ENCODE measurements at regions not wholly inside any gene's neighbourhood (a gene's known extent, or its start where the extent isn't known, plus 50 kb on each side); places are given as distances from the start of the nearest gene placed in this dataset.

DNA sequence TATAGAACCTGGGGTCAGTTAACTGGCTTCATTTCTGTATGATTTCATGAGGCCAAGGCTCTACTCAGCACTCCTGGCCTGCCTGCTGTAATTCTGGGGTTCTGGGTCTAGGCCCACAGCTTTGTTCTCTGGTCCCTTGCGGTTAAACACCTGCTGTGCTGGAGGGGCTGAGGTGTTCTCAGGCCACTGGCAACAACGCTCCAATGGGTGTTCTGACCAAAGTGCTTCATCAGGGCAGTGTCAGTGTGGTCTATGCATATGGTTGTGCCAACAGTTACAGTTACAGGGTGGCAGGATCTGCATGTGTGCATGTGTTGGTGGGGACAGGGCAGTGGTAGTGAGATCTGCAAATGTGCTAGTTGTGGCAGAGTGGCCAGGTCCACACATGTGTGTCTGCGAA lies 64.1 kb upstream of the GMNC start:
- Histone ChIP-seq H4K20me1 (ENCODE audit: control insufficient read depth, insufficient read depth, insufficient read length) (no peaks in the 10 kb centered on the region), H4K91ac (ENCODE audit: insufficient read length, low read depth, low read length) (no peak overlapping the region), H4K5ac (ENCODE audit: insufficient read length, low read depth, low read length) (no peak overlapping the region), H3K23me2 (ENCODE audit: insufficient read length, low read depth, low read length, poor library complexity, severe bottlenecking) (no peaks in the 10 kb centered on the region), H3K14ac (ENCODE audit: insufficient read depth, low read length) (no peak overlapping the region), H2AFZ (ENCODE audit: low read length) (no peak overlapping the region), H3K79me1 (ENCODE audit: insufficient read depth, low read depth, low read length, poor library complexity, severe bottlenecking) (no peaks in the 10 kb centered on the region), H2BK12ac (ENCODE audit: insufficient read length, low read depth, low read length) (no peak overlapping the region), H3K23ac (ENCODE audit: insufficient read length, low read depth, low read length) (no peak overlapping the region), H2AK5ac (ENCODE audit: insufficient read length, low read length) (no peak overlapping the region), H3T11ph (ENCODE audit: low read length) (no peak overlapping the region), H3K9ac (ENCODE audit: extremely low read depth, insufficient read length, low read length) (no peak overlapping the region), H3K18ac (ENCODE audit: insufficient read length, low read depth, low read length) (no peak overlapping the region), H2BK20ac (ENCODE audit: low read depth, low read length, poor library complexity, severe bottlenecking) (no peak overlapping the region), H4K8ac (replicated peaks; ENCODE audit: insufficient read length, low read depth, low read length) (no peak overlapping the region), H3K9me3 (ENCODE audit: control insufficient read depth, low read depth, low read length) (no peaks in the 10 kb centered on the region), H2BK5ac (ENCODE audit: insufficient read length, low read length) (no peak overlapping the region), H2BK15ac (ENCODE audit: low read depth, low read length) (no peak overlapping the region), H3K56ac (ENCODE audit: insufficient read length, low read depth, low read length) (no peak overlapping the region), H3K79me2 (ENCODE audit: insufficient read depth, low read length) (no peaks in the 10 kb centered on the region), H3K4me2 (ENCODE audit: insufficient read depth, insufficient read length, low read length) (no peak overlapping the region), H2BK120ac (ENCODE audit: low read depth, low read length, poor library complexity, severe bottlenecking) (no peak overlapping the region), H3K27ac (ENCODE audit: insufficient read length, low read depth, low read length) (no peak overlapping the region), H3K4me1 (ENCODE audit: insufficient read depth, low read length) (no peaks in the 10 kb centered on the region), H3K4ac (ENCODE audit: low read depth, low read length) (no peak overlapping the region), H3K27me3 (ENCODE audit: insufficient read depth, low read length) (no peaks in the 10 kb centered on the region)
- Mint-ChIP-seq H3K4me3 (no peak overlapping the region), H3K27ac (peak overlapping the region in 1 of 3 experiments; percentile 21; a peak in 1 of 7 replicates), H3K27me3 (ENCODE audit: low read depth) (no peaks in the 10 kb centered on the region; the same call in 1 of the 2 replicates), H3K9me3 (peaks cover 1 to 2% of the 10 kb centered on the region in 2 experiments; a peak in 3 of 5 replicates), H3K36me3 (ENCODE audit: insufficient read depth in 1 of 3, low read depth in 3 of 3) (no peaks in the 10 kb centered on the region), H3K4me1 (peaks cover 7 to 8% of the 10 kb centered on the region in 2 experiments; a peak in 1 of 4 replicates)
- no CpG with 5 or more reads among the region's 3 CpGs for WGBS (ENCODE audit: extremely low coverage, insufficient read length, low lambda C conversion rate)
- no peak for DNase-seq
- no peak for TF ChIP-seq CTCF (conservative IDR thresholded peaks at IDR 0.05)

Measured in H9 (cell line).